ENCODE measurements at regions not wholly inside any gene's neighbourhood (a gene's known extent, or its start where the extent isn't known, plus 50 kb on each side); places are given as distances from the start of the nearest gene placed in this dataset.

- no peak overlapping the region for H3K27ac Mint-ChIP-seq
Observed at GRCh38 chr3:102715030-102715697, 280.3 kb downstream of the ZPLD1 start.

DNA sequence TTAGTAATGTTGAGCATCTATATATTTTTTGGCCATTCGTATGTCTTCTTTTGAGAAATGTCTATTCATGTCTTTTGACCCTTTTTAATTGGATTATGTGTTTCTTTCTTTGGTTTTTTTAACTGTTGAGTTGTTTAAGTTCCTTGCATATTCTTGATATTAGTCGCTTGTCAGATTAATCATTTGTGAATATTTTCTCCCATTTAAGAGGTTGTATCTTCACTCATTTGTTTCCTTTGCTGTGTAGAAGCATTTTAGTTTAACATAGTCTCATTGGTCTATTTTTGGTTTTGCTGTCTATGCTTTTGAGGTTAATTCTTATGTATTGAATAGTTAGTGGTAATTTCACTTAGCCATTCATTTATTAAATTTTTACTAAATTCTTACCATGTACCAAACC lies 283.8 kb downstream of the ZPLD1 start:
- H3K9ac ChIP-seq, result no peak overlapping the region
- Mint-ChIP-seq H3K4me3 (no peak overlapping the region), H3K27ac (no peak overlapping the region), H3K36me3 (no peaks in the 10 kb centered on the region), H3K9me3 (no peaks in the 10 kb centered on the region), H3K4me1 (peaks cover 3% of the 10 kb centered on the region), H3K27me3 (ENCODE audit: insufficient read depth, low read depth) (no peaks in the 10 kb centered on the region)
- H4K20me1 ChIP-seq (ENCODE audit: low read depth), result no peaks in the 10 kb centered on the region
- H3K27ac ChIP-seq, result no peak overlapping the region
- no peak overlapping the region for H3K4me2 ChIP-seq
- no peak overlapping the region for H2AFZ ChIP-seq (replicated peaks)
- no peaks in the 10 kb centered on the region for H3F3A ChIP-seq (ENCODE audit: low read depth)
- no peak overlapping the region for H3K4me3 ChIP-seq
- no peak for DNase-seq (ENCODE audit: low spot score)
- TF ChIP-seq CTCF (IDR thresholded peaks at IDR 0.05), result no peak
- no peak for TF ChIP-seq EZH2phosphoT487 (IDR thresholded peaks at IDR 0.05)
- no peak for TF ChIP-seq EZH2 (IDR thresholded peaks at IDR 0.05)
- H3K79me2 ChIP-seq (ENCODE audit: low read depth), result no peaks in the 10 kb centered on the region
- H3K9me3 ChIP-seq (ENCODE audit: low read depth), result no peaks in the 10 kb centered on the region
- no peaks in the 10 kb centered on the region for H3K4me1 ChIP-seq
- no peaks in the 10 kb centered on the region for H3K27me3 ChIP-seq
- H3K36me3 ChIP-seq, result no peaks in the 10 kb centered on the region

More at GRCh38 chr3:102715030-102715697, 280.3 kb downstream of the ZPLD1 start:
- H4K20me1 ChIP-seq (ENCODE audit: low read depth), result no peaks in the 10 kb centered on the region
- no peak overlapping the region for H3K4me2 ChIP-seq
- no peak for DNase-seq (ENCODE audit: low spot score)
- no peak overlapping the region for H3K27ac ChIP-seq
- no peaks in the 10 kb centered on the region for H3F3A ChIP-seq (ENCODE audit: low read depth)
- Mint-ChIP-seq H3K36me3 (no peaks in the 10 kb centered on the region), H3K4me1 (peaks cover 3% of the 10 kb centered on the region), H3K27me3 (ENCODE audit: insufficient read depth, low read depth) (no peaks in the 10 kb centered on the region), H3K4me3 (no peak overlapping the region), H3K9me3 (no peaks in the 10 kb centered on the region)
- H3K9ac ChIP-seq, result no peak overlapping the region
- TF ChIP-seq EZH2phosphoT487 (IDR thresholded peaks at IDR 0.05) (no peak), CTCF (IDR thresholded peaks at IDR 0.05) (no peak), EZH2 (IDR thresholded peaks at IDR 0.05) (no peak)
- no peaks in the 10 kb centered on the region for H3K36me3 ChIP-seq
- H3K4me1 ChIP-seq, result no peaks in the 10 kb centered on the region
- H3K9me3 ChIP-seq (ENCODE audit: low read depth), result no peaks in the 10 kb centered on the region
- H3K79me2 ChIP-seq (ENCODE audit: low read depth), result no peaks in the 10 kb centered on the region
- H3K4me3 ChIP-seq, result no peak overlapping the region
- no peak overlapping the region for H2AFZ ChIP-seq (replicated peaks)
- no peaks in the 10 kb centered on the region for H3K27me3 ChIP-seq

DNA sequence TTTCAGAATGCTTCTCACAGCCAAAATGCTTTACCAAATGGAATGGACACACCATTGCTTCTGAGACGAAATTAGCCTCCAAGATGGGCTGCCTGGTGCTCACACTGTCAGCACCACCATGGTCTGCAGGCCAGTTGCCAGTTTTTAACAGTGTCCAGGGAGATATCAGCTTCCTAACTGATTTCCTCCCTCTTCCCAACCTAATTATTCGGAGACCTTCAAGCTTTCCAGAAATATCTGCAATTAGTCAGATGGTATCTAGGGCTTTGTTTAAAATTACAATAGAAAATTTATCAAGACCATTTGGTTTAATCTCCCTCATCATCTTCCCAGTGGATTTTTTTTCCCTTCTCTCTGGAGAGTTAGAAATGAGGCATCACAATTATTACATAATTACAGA lies 287.5 kb downstream of the ZPLD1 start:
- H3K79me2 ChIP-seq (ENCODE audit: low read depth), result no peaks in the 10 kb centered on the region
- no peaks in the 10 kb centered on the region for H4K20me1 ChIP-seq (ENCODE audit: low read depth)
- Mint-ChIP-seq H3K36me3 (no peaks in the 10 kb centered on the region), H3K4me3 (no peak overlapping the region), H3K9me3 (no peaks in the 10 kb centered on the region), H3K27ac (no peak overlapping the region), H3K4me1 (peaks cover 3% of the 10 kb centered on the region), H3K27me3 (ENCODE audit: insufficient read depth, low read depth) (peaks cover 2% of the 10 kb centered on the region)
- H3K9ac ChIP-seq, result no peak overlapping the region
- no peak overlapping the region for H3K27ac ChIP-seq
- no peak overlapping the region for H3K4me3 ChIP-seq
- no peak overlapping the region for H2AFZ ChIP-seq (replicated peaks)
- no peaks in the 10 kb centered on the region for H3K36me3 ChIP-seq
- H3K4me1 ChIP-seq, result no peaks in the 10 kb centered on the region
- DNase-seq (ENCODE audit: low spot score), result no peak
- no peaks in the 10 kb centered on the region for H3K27me3 ChIP-seq
- TF ChIP-seq CTCF (IDR thresholded peaks at IDR 0.05), result no peak
- no peak for TF ChIP-seq EZH2phosphoT487 (IDR thresholded peaks at IDR 0.05)
- no peak for TF ChIP-seq EZH2 (IDR thresholded peaks at IDR 0.05)
- H3F3A ChIP-seq (ENCODE audit: low read depth), result no peaks in the 10 kb centered on the region
- no peak overlapping the region for H3K4me2 ChIP-seq
- no peaks in the 10 kb centered on the region for H3K9me3 ChIP-seq (ENCODE audit: low read depth)

All from neural progenitor cell (in vitro differentiated cells).